DND-41 (cell line): ENCODE measurements at regions not wholly inside any gene's neighbourhood (a gene's known extent, or its start where the extent isn't known, plus 50 kb on each side); places are given as distances from the start of the nearest gene placed in this dataset.

ENCODE experiments used
- ATAC-seq: fragments of 200-7000 bp; cut with Tn5 transposase; 3 replicates; pipeline ENCODE4 v1.9.1; 2021; ENCODE audit warnings: low read depth; ENCODE audit not compliant: insufficient read depth
- DNase-seq: peaks from one replicate; pipeline ENCODE4 v3.0.0-alpha.2; 2020
- H2AFZ ChIP-seq: 2 replicates; pipeline ENCODE4 v1.6.0; 2012; ENCODE audit warnings: low read depth, low read length
- H3K27ac ChIP-seq: 2 replicates; pipeline ENCODE4 v1.5.1; 2012; ENCODE audit warnings: low read length, inconsistent platforms
- H3K27me3 ChIP-seq: fragments of 200-600 bp; sonication (generic); 2 replicates; pipeline ENCODE4 v1.6.0; 2012; ENCODE audit warnings: low read length, mild to moderate bottlenecking, inconsistent platforms; ENCODE audit not compliant: insufficient read depth, poor library complexity
- H3K36me3 ChIP-seq: 2 replicates; pipeline ENCODE4 v1.5.1; 2012; ENCODE audit warnings: low read length, inconsistent platforms; ENCODE audit not compliant: insufficient read depth
- H3K4me1 ChIP-seq: 2 replicates; pipeline ENCODE4 v1.5.1; 2012; ENCODE audit warnings: mild to moderate bottlenecking, low read length; ENCODE audit not compliant: insufficient read depth
- H3K4me2 ChIP-seq: 2 replicates; pipeline ENCODE4 v1.6.0; 2012; ENCODE audit warnings: mild to moderate bottlenecking, moderate library complexity, low read length, inconsistent platforms; ENCODE audit not compliant: insufficient read depth
- H3K4me3 ChIP-seq, 2 experiments: fragments of 200-600 bp in 1 of 2; shearing (Covaris generic) in 1 of 2; 2 replicates each; pipeline ENCODE4 v1.5.1; 2012 to 2016; ENCODE audit warnings: inconsistent platforms in 2 of 2, low read length in 2 of 2, mild to moderate bottlenecking in 2 of 2, low read depth in 1 of 2, moderate library complexity in 1 of 2
- H3K79me2 ChIP-seq: 2 replicates; pipeline ENCODE4 v1.6.0; 2012; ENCODE audit warnings: low read length, inconsistent platforms; ENCODE audit not compliant: insufficient read depth
- H3K9ac ChIP-seq: 2 replicates; pipeline ENCODE4 v1.6.0; 2012; ENCODE audit warnings: low read depth, mild to moderate bottlenecking, inconsistent platforms, low read length, moderate library complexity
- H3K9me3 ChIP-seq: 2 replicates; pipeline ENCODE4 v1.5.1; 2012; ENCODE audit warnings: low read length, moderate library complexity, mild to moderate bottlenecking, inconsistent platforms; ENCODE audit not compliant: insufficient read depth, severe bottlenecking
- H4K20me1 ChIP-seq: 2 replicates; pipeline ENCODE4 v1.6.0; 2012; ENCODE audit warnings: low read length; ENCODE audit not compliant: insufficient read depth
- CTCF ChIP-seq: IDR thresholded peaks from 2 replicates; pipeline ENCODE4 v1.5.1; 2012; ENCODE audit warnings: borderline replicate concordance, low read length, moderate library complexity, mild to moderate bottlenecking; ENCODE audit not compliant: poor library complexity, severe bottlenecking; ENCODE audit errors: extremely low read depth
- EZH2 ChIP-seq: IDR thresholded peaks from 3 replicates; pipeline ENCODE4 v1.6.1; 2012; ENCODE audit warnings: borderline replicate concordance, low read depth, mild to moderate bottlenecking, moderate library complexity, low read length, inconsistent platforms; ENCODE audit not compliant: severe bottlenecking

GRCh38 chr13:64339373-64340063, 2890.6 kb downstream of the PCDH9 start:
- Histone ChIP-seq H3K4me2 (no peak overlapping the region), H3K4me3 (no peak overlapping the region), H3K9me3 (no peaks in the 10 kb centered on the region), H3K27ac (no peak overlapping the region), H3K36me3 (no peaks in the 10 kb centered on the region), H3K27me3 (no peaks in the 10 kb centered on the region), H3K4me1 (no peaks in the 10 kb centered on the region), H3K9ac (no peak overlapping the region), H3K79me2 (no peaks in the 10 kb centered on the region), H4K20me1 (no peaks in the 10 kb centered on the region), H2AFZ (no peak overlapping the region)
- TF ChIP-seq EZH2, result no peak
- TF ChIP-seq CTCF, result no peak
- no peak for ATAC-seq
- DNase-seq, result no peak

- H3K79me2 ChIP-seq, result no peaks in the 10 kb centered on the region
- no peaks in the 10 kb centered on the region for H3K27me3 ChIP-seq
- H3K9ac ChIP-seq, result no peak overlapping the region
- no peak overlapping the region for H3K27ac ChIP-seq
- no peak for DNase-seq
- no peak overlapping the region for H3K4me2 ChIP-seq
- no peak overlapping the region for H2AFZ ChIP-seq
- no peaks in the 10 kb centered on the region for H3K4me1 ChIP-seq
- no peaks in the 10 kb centered on the region for H4K20me1 ChIP-seq
- no peak for TF ChIP-seq CTCF
- no peak for TF ChIP-seq EZH2
- H3K9me3 ChIP-seq, result peaks cover 6% of the 10 kb centered on the region
- ATAC-seq, result no peak
- H3K4me3 ChIP-seq, result no peak overlapping the region
- H3K36me3 ChIP-seq, result no peaks in the 10 kb centered on the region
These were observed 2891.5 kb downstream of the PCDH9 start for GRCh38 chr13:64338671-64339070.

GRCh38 chr13:64333888-64334287, 2896.2 kb downstream of the PCDH9 start:
- H3K9me3 ChIP-seq, result peaks cover 6% of the 10 kb centered on the region
- no peaks in the 10 kb centered on the region for H3K4me1 ChIP-seq
- H3K4me2 ChIP-seq, result no peak overlapping the region
- no peak overlapping the region for H3K9ac ChIP-seq
- no peaks in the 10 kb centered on the region for H3K27me3 ChIP-seq
- H2AFZ ChIP-seq, result no peak overlapping the region
- ATAC-seq (no peak), DNase-seq (no peak)
- H3K36me3 ChIP-seq, result no peaks in the 10 kb centered on the region
- H3K27ac ChIP-seq, result no peak overlapping the region
- no peaks in the 10 kb centered on the region for H4K20me1 ChIP-seq
- TF ChIP-seq CTCF, result no peak
- no peak for TF ChIP-seq EZH2
- H3K79me2 ChIP-seq, result no peaks in the 10 kb centered on the region
- H3K4me3 ChIP-seq, result no peak overlapping the region

- TF ChIP-seq CTCF (no peak), EZH2 (no peak)
- Histone ChIP-seq H2AFZ (no peak overlapping the region), H4K20me1 (no peaks in the 10 kb centered on the region), H3K9me3 (peaks cover 6% of the 10 kb centered on the region), H3K27me3 (no peaks in the 10 kb centered on the region), H3K4me3 (no peak overlapping the region), H3K27ac (no peak overlapping the region), H3K79me2 (no peaks in the 10 kb centered on the region), H3K4me1 (no peaks in the 10 kb centered on the region), H3K4me2 (no peak overlapping the region), H3K9ac (no peak overlapping the region), H3K36me3 (no peaks in the 10 kb centered on the region)
- DNase-seq (no peak), ATAC-seq (no peak)
These were observed 2898.1 kb downstream of the PCDH9 start for GRCh38 chr13:64332048-64332447.
